ENCODE measurements at regions not wholly inside any gene's neighbourhood (a gene's known extent, or its start where the extent isn't known, plus 50 kb on each side); places are given as distances from the start of the nearest gene placed in this dataset.
"Not testable (repeated sequence)": the region's sequence is repeated elsewhere in the genome, so short reads cannot be mapped to it uniquely, and the experiment has no call there.

DNA sequence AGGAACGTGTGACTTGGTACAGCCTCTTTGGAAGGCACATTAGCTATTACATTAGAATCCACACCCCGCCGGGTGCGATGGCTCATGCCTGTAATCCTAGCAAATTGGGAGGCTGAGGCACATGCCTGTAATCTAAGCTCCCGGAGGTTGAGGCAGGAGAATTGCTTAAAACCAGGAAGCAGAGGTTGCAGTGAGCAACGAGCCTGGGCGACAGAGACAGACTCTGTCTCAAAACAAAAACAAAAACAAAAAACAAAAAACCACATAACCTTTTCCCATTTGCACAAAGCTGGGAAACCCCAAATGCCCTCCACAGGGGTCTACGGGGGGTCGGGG is 82.7 kb upstream of the METTL9 start:
- not testable (repeated sequence) for DNase-seq

DNA sequence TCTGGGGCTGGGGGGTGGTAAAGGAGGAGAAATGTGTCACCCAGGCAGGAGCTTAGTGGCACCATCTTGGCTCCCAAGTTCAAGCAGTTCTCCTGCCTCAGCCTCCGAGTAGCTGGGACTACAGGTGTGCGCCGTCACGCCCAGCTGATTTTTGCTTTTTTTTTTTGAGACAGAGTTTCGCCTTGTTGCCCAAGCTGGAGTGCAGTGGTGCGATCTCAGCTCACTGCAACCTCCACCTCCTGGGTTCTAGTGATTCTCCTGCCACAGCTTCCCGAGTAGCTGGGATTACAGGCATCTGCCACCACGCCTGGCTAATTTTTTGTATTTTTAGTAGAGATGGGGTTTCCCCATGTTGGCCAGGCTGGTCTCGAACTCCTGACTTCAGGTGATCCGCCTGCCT is 82.1 kb upstream of the METTL9 start:
- DNase-seq, result not testable (repeated sequence)

DNA sequence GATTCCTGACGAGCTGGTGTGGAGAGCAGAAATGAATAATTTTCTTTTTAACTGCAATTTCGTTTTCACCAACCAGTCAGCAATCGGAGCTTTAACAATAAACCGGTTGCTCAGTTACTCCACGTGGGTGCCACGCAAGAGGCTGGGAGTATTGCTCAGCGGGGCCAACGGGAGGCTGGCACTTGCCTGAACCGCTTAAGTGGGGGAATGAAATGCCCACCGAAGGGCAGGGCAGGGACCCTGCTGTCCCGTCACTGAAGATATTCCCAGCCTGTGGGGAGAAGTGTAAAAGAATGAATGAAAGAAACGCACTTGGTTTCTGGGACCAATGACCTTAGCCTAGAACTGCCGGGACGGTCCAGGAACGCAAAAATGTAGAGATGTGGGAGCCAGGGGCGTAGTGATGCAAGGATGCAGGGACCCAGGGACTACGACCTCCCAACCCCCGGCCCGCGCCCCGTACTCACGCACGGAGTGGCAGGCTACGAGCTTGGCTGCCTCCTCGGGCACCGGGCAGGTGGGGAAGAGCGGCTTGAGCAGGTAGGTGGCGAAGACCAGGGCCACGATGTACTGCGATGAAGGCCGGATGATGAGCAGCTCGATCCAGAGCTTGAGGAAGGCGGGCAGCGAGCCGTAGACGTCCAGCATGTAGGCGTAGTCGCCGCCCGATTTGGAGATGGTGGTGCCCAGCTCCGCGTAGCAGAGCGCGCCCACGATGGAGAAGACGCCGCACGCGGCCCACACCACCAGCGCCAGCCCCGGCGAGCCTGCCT is 79.8 kb upstream of the METTL9 start:
- DNase-seq, result peak; percentile 28 to 48

DNA sequence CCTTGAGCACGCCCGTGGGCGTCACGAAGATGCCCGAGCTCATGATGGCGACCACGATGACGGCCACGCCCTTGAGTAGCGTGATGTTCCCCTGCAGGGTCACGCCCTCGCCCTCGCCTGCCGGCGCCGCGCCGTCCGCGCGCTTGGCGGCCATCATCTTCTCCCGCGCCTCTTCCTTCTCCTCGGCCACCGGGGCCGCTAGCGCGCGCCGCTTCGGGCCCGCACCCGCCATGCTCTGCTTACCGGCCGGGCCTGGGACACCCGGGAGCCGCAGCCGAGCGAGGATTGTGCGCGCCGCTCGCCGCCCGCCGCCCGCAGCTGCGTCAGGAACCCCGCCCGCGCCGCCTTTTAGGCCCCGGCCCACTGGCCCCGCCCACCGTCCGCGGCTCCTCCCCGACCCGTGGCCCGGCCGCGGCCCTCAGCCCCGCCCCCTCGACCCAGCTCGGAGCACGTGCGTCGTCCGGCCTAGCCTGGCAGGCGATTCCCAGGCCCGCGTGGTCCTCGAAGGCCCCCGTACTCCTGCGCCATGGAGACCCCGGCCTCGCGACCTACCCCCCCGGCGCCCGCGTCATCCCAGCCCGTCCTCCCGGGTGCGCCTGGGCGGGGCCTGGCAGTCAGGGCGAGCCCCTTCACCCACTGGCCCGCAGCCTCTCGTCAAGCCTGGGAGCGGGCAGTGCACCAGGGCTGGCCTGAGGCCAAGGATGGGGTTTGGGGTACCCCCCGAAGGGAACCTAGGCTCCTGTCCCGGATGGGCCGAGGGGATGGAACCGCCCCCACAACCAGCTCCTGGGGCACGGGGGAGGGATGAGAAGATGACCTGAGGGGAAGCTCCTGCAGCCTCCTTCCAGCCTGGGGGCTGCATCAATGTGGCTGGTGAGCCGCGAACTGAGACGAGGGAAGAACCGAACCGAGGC is 79.0 kb upstream of the METTL9 start:
- DNase-seq, result peak; percentile 99

DNA sequence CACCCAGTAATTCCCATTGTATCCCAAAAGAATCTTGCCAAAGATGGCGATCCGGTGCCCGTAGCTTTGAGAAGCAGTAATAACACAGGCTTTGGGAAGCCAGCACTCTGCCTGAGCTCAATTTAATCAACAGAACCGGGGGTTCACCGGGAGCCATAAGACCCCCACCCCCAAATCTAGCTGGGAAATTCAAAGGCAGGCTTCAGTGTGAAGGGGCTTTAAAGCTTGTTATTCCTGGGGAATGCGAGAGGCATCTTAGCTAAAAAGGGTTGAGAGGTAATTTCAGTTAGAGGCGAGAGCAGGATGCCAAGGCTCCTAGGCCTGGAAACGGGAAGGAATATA is 78.4 kb upstream of the METTL9 start:
- DNase-seq, result not testable (repeated sequence)

DNA sequence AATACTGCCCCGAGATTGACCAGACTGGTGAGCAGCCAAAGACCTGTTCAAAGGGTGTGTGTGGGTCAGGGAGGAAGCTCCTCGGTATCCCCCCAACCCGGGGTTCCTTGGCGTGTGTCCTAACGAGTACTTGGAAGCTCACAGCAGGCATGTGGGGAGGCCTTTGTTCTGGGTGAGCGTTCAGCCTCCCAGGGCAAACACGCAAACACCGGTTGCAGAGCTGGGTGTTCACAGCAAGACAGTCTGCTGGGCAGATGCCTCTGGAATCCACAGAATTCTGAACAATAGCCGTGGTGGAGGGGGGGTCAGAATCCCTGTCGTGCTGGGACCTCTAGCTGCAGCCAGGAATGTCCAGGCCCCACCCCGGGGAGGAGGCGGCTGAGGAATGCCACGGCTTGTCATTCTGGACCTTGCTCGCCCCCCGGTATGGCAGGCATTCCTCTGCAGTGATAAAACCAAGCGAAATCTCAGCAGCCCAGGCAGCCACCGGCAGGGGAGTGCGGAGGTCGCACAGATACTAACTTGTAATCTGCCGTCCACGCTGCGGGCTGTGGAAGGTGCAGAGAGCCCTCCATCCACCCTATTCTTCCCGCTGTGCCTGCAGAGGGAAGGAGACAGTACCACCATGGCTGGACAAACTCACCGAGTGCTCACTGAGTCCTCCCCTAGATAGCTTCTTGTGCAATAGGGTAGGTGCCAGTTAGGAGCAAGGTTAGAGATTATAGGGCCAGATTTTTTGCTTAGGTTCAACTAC is 77.8 kb upstream of the METTL9 start:
- DNase-seq, result not testable (repeated sequence)

DNA sequence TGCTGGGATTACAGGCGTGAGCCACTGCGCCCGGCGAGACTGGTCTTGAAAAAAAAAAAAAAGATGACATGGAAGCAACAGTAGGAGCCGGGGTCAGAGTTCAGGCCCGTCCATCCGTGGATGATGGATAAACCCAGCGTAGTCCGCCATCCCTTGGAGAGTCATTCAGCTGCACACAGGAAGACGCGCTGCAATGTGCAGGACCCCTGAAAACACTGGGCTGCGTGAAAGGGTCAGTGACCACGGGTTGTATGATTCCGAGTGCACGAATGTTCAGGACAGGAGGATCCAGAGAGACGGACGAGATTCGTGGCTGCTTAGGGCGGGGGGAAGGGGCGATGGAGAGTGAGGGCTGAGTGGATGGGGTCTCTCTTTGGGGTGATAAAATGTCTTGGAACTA is 76.5 kb upstream of the METTL9 start:
- not testable (repeated sequence) for DNase-seq

DNA sequence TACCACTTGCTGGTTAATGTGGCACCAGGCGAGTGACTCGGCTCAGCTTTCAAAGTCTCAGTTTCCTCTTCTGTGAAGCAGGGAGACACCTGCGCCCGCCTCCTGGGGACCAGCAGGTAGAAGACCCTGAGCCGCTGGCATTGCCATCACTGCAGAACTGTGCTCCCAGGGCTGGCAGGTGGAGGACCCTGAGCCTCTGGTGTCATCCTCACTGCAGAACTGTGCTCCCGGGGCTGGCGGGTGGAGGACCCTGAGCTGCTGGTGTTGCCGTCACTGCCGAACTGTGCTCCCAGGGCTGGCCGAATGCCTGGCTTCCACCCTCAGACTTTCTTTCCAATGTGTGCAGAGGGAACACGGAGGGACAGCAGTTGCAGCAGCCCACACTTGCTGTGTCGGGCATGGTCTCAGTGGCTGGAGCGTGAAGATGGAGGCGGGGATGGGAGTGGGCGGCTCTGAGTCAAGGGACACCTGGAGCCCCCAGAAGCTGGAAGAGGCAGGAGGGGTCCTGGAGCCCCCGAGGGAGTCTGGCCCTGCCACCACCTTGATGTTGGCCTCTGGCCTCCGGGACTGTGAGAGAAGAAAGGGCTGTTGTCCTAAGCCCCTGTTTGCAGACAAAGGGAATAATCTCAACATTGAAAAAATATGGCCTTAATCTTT is 75.8 kb upstream of the METTL9 start:
- DNase-seq, result no peak

DNA sequence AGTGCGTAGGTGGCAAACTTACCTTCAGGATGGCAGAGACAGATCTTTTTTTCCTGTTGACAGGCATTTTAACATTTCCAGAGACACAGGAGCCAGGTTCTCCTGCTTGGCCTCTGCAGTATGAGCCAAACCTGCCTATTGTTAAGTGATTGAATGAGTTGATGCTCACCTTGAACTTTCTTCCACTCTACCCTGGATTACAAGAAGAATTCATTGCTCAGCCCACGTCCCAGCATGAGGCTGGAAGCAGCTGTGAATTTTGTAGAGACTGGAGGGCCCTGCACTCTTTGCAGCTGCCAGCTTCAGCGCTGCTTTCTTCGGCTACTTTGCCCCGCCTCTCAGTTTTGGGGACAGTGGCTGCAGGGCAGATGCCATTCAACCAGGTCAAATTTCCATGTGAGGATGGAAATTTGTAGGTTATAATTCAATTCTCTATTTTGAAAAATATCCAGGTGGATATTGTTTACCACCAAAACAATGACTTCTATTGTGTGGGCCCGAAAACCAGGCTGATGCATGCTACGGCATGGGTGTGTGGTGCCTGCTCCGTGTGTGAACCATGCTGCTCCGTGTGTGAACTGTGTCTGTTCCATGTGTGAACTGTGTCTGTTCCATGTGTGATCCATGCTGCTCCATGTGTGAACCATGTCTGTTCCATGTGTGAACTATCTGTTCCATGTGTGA is 75.2 kb upstream of the METTL9 start:
- DNase-seq, result no peak

DNA sequence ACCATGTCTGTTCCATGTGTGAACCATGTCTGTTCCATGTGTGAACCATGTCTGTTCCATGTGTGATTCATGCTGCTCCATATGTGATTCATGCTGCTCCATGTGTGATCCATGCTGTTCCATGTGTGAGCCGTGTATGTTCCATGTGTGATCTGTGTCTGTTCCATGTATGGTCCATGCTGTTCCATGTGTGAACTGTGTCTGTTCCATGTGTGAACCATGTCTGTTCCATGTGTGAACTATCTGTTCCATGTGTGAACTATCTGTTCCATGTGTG is 74.7 kb upstream of the METTL9 start:
- DNase-seq, result not testable (repeated sequence)

DNA sequence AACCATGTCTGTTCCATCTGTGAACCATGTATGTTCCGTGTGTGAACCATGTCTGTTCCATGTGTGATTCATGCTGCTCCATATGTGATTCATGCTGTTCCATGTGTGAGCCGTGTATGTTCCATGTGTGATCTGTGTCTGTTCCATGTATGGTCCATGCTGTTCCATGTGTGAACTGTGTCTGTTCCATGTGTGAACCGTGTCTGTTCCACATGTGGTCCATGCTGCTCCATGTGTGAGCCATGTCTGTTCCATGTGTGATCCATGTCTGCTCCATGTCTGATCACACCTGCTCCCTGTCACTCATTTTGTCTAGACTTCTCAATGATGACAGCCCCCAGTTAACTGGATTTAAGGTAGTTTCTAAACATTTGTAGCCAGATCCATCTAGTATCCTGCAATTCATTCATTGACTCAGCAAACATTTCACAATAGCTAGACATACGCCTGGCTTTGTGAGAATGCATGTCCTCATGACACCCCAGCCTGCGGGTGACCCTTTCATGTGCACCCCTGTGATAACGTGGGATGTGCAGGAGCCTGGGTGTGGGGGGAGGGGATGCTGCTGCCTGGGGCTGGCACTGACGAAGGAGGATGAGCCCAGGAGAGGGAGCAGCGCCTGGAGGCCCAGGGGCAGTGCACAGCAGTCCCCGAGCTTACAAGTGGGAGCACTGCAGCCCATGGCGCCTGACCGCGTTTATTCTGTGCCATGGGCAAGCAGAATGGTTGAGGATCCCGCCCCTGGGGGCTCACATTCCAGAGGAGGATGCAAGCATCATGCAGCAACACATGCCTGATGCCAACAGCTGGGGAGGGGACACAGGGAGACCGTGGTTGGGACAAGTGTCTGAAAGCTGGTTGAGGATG is 74.1 kb upstream of the METTL9 start:
- DNase-seq, result not testable (repeated sequence)

DNA sequence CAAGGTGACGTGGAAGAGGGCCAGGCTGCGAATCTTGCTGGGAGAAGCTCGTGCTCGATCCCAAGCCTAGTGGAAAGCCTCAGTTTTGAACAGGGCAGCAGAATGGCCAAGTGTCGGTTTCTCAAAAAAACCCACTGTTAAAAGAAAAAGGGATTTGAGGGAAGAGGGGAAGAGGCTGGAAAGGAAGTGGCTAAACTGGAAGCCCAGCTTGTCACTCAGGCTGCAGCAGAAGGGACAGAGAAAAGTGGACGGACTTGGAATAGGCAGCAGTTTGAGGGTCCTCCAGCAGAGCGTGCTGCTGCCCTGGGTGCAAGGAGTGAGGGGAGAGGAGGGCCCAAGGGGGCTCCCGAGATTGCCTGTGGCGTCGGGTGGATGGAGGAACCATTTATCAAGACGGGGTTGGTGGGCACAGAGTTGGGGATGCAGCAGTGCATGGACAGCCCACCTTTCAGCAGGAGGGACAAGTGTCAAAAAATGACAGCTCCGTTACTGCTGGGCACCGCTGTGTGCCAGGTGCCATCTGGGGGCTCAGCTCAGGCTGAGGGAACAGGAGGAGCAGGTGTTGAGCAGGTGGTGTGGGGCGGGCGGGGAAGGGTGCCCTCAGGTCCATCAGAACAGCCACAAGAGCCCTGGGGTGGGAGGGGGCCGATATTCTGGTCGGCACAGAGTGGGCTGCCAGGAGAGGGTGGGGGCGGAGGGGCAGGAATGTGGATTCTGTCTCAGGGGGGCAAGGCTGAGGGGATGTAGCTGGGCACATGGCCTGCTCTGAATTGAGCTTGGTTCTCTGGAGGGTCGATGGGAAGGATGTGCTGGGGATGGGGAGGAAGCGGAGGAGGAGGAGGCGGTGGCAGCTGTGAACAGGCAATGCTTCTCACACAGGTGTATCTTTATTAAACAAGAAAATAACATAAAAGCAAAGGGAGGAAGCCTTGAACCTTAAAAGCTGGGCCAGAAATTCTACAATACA is 73.1 kb upstream of the METTL9 start:
- not testable (repeated sequence) for DNase-seq

DNA sequence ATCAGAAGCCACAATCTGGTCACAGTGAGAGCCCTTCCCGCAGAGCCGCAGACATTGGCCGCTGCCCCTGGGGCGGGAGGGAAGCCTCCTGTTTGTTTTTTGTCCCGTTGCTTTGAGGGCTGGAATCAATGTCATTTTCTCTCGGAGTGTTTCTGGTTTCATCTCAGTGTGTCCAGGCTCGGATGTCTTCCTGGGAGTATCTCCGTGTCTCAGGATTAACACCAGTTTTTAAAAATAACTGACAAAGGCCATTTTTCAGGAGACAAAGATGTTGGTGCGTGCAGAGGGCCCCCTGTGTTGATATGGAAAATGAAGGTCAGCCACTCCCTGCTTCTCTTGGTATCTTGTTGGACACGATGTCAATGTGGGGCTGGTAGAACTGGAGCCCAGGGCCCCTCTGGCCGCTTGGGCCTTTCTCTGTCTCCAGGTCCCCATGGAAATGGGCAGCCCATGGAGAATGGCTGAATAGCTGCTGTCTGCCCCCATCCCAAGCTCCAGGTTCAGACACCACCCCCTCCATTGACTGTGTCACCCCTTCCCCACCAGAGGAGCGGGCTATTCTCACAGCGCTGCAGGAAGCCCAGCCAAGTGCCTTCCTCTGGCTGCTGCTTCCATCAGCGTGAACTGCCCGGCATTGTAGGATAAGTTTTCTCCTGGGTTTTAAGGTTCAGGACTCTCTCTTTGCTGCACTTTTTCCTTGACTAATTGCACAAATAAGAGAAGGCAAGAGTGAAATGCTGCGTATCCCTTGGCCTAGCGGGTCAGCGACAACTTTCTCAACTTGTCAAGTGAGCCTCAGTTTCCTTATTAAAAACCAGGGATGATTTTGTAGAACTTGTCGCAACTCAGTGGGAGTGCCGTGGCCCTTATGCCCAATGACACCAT is 72.2 kb upstream of the METTL9 start:
- DNase-seq, result no peak

DNA sequence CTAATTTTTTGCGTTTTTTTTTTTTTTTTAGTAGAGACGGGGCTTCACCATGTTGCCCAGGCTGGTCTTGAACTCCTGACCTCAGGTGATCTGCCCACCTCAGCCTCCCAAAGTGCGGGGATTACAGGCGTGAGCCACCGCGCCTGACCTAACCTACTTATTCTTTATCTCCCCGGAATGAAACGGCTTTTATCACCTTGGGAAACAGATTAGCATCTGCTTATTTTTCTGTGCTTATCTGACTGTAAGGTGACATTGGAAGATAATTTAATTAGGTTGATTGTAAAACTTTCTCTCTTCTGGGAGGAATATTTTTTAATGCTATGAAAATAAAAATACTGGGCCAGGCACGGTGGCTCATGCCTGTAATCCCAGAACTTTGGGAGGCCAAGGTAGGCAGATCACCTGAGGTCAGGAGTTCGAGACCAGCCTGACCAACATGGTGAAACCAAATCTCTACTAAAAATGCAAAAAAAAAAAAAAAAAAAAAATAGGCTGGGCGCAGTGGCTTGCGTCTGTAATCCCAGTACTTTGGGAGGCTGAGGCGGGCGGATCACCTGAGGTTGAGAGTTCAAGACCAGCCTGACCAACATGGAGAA is 70.2 kb upstream of the METTL9 start:
- not testable (repeated sequence) for DNase-seq

DNA sequence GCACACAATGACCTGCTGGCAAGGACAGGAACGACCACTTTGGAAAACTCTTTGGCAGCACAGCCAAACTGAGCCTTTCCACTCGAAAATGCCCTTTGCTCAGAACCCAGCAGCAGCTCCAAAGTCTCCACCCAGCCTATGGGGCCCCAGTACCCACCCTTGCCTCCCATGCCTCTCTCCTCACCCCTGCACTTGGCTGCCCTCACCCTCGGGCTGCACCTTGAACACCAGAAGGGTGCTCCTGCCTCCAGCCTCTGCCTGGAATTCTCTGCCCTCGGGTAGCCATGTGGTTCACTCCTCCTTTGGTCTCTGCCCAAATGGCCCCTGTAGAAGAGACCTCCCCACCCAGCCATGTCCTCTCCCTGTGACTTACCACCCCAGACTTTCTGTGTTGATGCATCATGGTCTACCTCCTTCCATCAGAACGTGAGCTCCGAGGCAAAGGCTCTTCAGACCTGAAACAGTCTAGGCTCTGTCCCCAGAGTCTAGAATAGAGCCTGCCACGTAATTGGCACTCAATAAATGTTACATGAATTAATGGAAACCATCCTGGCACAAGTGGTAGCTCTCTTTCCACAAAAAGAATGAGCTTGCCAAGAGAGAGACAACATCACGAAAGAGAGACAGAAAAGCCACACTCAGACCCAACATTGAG is 68.5 kb upstream of the METTL9 start:
- DNase-seq, result not testable (repeated sequence)

DNA sequence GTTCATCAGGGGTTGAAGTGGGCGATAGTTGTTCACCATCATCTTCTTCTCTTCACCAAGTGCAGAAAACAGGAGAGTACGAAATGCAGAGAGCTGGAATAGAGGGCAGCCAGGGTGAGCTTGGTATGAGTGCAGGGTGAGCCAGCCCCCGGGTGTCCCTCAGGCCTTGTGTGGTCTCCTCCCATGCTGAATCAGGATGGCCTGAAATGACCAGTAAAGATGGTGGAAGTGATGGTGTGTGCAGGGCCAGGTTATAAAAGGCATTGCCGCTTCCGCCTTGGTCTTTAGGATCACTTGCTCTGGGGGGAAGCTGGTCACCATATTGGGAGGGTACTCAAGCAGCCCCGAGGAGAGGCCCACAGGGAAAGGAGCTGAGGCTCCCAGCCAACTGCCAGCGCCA is 66.4 kb upstream of the METTL9 start:
- not testable (repeated sequence) for DNase-seq

DNA sequence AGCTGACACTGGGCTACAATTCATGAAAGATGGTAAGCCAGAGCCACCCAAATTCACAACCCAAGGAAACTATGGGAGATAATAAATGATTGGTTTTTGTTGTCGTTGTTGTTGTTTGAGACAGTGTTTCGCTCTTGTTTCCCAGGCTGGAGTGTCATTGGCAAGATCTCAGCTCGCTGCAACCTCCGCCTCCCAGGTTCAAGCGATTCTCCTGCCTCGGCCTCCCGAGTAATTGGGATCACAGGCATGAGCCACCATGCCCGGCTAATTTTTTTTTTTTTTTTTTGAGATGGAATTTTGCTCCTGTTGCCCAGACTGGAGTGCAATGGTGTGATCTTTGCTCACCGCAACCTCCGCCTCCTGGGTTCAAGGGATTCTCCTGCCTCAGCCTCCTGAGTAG is 65.9 kb upstream of the METTL9 start:
- DNase-seq, result not testable (repeated sequence)

DNA sequence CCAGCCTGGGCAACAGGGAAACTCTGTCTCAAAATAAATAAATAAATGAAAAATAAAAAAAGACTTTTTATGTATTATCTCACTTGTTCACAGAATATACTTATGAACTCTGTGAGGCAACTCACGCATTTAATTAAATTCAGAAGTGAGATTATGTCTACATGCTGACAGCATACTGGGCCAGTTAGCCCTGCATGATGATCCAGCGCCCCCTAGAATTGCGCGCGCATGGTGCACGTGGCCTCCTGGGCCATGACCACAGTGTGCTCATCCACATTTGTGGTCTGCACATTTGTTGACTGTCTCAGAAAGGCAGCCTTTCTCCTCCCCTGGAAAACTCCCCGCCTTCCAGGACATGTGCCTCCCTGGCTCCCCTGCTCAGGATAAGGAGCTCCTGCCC is 64.8 kb upstream of the METTL9 start:
- peak in 1 of 2 donors; percentile 31 for DNase-seq
